ENCODE measurements at regions not wholly inside any gene's neighbourhood (a gene's known extent, or its start where the extent isn't known, plus 50 kb on each side); places are given as distances from the start of the nearest gene placed in this dataset.

DNA sequence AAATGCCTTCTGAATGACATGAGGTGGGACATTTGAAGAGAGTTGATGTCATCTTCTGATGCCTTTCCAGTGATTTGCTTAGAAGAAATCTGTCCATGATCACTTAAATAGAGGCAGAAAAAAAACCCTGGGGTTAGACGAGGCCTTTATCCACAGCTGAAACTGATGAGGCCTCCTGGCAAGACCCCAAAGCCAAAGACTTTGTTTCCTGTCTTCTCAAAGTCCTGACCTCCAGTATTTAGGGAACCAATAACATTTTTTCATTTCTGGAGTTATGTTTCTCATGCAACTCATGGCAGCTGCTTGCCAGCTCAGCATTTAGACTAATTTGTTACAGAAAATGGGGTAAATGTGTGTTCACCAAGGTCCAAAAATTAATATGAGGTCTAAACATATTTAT is 248.0 kb upstream of the PRDM1 start:
- no peak for DNase-seq

DNA sequence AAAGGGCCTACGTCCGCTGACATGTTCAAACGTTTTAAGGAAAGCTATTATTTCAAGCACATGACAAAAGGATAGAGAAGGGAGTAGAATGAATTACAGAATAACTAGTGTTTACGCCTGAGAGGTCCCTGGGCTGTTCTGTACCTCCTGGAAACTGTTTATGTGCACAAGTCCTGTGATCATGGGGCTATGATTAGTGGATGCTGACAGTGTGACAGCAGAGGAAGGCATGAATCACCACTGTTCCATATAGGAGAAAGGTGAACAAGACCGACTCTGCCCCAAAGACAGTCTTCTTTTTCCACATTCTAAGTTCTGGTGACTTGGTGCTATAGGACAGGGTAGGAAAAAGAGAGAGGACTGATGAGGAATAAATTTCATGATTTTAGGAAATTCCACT is 249.2 kb upstream of the PRDM1 start:
- DNase-seq, result no peak

DNA sequence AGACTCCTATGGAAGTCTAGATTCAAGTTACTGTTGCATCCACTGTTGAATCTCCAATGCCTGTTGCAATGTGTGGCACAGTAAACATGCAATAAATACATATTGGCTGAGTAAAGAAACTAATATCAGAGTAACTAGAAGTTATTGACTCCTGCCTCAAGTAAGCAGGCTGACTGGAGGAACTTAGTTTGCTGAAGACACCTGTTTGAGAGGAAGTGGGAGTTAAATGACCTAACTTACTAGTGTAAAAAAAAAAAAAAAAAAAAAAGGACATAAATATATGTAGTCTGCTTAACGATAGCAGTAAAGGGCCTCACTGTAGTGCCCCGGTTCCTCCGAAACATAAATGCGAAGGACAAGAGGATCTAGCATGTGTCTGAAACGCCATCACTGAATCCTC is 249.8 kb upstream of the PRDM1 start:
- DNase-seq, result no peak

DNA sequence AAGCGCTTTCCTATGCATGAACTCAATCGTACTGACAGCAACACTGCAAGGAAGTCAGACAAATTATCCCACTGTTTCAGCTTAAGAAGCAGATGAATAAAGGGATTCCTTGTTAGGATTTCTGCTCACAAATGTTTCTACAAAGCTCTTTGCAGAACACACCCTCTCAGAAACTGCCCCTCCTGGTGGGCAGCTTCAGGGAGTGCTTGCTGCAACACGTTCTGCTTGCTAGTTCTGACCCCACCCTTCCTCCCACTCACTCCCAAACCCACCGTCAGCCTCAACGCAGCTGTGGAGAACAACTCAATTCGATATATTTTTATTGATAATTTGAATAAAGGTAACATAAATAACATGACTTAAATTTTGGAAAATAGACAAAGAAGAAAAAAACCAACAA is 250.8 kb upstream of the PRDM1 start:
- DNase-seq, result no peak

DNA sequence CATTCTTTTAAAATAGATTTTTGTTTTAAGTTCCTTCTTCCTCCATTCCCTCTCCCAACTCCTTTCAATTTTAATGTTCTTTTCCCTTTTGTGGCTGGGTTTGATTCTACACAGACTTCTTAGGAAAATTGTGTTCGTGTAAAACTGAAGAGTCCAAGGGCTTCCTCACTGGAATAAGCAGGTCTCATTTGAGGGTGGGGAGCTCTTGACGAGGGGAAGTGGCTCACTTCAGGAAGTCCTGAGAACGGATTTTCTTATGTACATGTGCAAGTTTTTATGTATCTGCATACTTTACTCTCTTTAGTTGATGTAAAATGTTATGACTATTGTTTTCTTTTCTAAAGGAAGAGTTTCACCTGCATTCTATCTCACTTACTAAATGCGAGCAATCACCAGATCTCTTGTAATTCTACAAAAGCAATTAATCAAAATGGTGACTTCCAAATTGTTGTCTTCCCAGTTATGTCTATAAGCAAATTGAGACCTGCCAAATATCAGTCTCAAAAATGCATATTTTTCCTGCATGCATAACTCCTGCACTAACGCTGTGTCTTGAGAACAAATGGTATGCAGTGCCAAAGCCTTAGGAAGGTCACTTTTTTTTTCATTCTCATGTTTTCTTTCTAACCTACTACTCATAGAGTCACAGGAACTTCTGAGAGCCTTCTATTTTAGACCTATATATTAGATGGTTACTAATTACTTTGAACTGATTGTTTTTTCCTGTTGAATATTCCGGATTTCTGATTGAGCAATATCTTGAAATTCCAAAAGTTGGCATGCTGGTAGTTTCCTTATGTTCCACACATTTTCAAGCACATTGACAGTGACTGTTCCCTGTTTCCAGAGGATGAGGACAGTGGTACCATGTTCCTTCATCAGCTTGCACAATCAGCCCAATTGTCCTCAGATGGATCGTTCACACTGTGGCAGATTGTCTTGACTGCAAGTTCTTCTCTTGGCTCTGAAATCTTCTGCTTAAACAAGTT is 251.9 kb upstream of the PRDM1 start:
- no peak for DNase-seq

DNA sequence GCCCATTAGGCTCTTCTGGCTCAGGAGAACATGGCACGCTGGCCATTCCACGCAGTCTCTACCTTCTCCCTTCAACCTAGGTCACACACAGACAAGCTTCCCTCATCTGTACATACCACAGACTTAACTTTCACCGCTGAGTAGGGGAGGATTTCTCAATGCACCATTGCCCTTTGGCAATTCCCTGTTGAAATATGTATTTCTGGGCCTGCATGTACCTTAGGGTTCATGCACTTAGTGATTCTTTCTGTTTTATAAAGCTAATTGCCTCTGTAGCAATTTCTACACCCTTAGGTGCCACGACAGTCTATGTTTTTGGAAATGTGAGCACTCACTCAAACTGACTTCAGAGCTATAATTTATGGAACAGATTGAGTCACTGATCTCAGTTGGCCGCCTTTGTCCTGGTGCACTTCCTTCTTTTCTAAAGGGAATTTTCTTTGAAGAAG is 253.8 kb upstream of the PRDM1 start:
- DNase-seq, result no peak

DNA sequence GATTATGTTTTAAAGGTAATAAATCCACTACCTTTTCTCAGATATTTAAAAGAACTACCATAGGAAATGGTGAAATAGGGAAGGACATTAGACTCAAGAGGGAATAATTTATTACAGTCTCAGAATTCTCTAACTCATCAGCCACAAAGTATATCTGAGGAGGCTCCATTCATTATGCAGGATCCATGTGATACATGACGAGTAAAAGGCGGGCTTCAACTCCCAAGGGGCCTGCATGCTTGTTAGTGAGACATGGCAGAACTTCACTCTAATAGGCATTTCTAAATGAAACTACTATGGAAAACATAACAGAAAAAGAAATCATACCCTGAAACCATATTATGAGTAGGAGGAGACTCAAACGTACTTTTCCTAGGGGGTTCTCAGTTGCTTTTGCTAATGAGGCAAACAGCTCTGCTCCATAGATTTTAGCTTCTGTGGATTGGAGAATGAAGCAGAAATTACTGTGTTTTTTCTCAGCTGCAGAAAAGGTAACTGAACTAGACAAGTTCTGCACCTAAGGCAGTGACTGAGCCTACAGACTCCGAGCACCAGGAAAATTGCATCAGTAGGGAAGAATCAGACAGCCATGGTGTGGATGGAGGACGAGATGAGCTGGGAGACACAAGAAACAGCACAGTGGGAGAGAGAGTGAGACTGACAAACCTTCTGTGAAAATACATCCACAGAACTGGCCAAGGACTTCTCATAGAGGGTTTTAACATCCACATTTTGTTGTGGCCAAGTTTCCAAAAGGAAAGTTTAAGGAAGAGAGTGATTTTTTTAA is 254.6 kb upstream of the PRDM1 start:
- no peak for DNase-seq

DNA sequence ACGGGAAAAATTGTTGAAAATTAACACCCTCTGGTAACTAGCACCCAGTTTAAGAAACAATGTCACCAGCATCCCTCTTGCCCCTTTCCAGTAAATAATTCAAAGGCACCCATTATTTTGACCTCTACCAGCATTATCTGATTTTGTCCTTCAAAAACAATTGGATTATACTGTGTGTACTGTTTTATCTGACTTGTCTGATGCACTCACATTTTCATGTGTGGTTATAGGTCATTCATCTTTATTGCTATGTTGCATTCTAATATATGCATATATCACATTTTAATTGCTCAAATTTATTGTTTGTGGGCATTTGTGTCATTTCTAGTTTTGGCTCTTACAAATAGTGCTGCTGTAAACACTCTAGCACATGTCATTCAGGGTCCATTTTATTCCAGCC is 260.9 kb upstream of the PRDM1 start:
- DNase-seq, result no peak

DNA sequence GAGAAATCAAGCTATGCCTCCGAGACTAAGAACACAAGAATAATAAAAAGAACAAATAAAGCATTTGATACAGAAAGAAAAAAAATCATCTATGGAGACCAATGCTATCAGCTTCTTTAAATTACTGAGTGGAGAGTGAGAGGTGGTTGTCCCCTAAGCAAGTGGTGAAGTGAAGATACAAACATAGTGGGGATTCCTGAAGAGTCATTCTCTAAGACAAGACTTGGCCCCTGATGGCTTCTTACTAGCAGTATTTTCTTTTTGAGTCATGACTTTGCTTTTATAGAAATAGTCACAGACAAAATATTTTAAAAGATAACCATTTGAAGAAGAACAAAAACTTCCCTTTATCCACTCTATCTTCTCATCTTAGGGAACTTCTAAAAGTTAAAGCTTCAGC is 261.4 kb upstream of the PRDM1 start:
- no peak for DNase-seq

DNA sequence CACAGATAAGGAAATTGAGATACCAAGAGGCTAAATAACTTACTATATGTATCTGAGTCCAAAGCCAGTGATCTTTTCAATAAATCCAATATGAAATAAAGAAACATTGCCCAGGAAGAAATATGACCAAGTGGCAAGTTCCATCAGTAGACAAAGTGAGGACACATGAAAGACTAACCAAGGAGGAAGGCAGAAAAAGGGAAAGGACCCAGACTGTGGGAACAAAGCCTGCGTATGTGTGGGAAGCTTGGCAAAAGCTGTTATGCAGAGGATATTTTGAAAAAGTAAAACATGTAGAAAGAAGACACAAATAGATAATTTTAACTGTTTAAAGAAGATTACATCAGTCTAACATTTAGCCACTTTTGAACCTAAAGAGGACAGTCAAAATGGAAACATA is 264.4 kb upstream of the PRDM1 start:
- no peak for DNase-seq

DNA sequence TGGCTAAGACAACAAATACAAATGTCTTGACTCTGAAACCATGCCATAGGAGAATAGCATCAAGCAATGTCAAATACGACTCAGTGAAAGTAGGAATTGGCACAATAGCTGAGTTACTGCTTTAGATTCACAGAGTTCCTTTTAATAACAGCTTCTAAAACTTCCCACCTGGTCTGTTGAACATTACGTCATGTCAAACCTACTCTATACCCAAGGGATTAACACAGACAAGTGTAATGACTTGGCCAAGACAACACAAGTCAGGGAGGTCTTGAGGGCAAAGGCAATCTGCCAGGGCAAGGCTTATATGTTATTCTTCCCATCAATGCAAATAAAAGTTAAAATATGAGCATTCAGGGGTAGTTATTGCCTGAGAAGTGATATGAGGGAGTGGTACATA is 265.1 kb upstream of the PRDM1 start:
- DNase-seq, result no peak

DNA sequence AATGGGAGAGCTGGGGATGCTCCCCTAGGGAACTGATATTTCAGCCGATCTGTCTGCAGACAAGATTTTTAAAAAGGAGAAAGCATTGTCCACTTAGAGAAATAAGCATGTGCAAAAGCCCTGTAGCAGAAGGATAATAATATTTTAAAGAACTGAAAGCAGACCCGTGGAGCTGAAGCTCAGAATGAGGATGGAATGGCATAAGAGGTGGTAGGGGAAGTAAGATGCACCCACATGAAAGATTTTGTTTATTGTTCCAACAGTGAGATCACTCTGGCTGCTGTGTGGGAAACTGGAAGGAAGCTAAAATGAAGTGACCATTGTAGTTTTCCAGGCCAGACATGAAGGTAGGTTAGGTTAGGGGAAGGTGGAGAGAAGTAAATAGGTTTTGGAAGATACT is 266.4 kb upstream of the PRDM1 start:
- no peak for DNase-seq

DNA sequence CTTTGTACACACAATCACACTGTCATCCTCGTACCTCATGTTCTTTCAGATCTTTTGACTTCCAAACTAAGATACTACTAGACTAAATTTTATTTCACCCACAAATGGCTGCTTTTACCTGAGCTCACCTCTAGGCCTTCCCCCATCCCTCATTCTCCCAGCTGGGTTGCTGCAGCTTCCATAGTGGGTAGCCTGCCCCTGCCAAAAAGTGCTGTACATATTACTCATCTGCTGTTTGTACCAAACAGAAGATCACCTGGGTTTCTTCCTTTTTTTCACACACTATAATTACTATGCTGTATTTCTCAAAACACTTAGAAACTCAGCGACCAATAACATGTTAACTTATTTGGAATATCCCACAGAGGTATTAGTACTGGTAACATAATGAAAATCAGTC is 267.6 kb upstream of the PRDM1 start:
- no peak for DNase-seq

DNA sequence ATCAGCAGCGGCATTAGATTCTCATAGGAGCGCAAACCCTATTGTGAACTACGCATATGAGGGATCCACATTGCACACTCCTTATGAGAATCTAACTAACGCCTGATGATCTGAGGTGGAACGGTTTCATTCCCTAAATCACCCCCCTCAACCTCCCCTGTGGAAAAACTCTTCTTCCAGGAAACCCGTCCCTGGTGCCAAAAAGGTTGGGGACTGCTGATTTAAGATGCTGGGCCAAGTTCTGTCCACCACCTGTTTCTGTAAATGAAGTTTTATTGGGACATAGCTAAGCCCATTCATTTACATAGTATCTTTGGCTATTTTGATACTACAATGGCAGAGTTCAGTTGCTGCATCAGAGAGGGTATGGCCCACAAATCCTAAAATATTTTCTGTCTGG is 268.2 kb upstream of the PRDM1 start:
- DNase-seq, result no peak

DNA sequence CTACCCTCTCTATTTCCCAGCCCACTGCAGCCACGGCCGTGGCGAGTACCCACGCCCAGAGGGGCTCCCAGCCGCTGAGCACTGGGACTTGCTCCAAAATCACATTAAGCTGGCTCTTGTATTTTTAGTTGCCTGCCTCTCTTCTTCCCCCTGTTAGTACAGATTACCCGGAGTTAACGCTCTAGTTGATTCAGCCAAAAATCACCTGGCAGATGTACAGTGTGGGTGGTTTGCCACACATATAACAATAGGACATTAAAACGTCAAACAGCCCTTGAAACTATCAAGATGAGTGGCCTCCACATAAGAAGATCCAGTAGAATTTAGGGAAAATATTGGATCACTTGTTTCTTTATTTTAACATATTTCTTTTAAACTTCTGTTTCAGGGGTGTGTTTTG is 268.8 kb upstream of the PRDM1 start:
- DNase-seq, result no peak

DNA sequence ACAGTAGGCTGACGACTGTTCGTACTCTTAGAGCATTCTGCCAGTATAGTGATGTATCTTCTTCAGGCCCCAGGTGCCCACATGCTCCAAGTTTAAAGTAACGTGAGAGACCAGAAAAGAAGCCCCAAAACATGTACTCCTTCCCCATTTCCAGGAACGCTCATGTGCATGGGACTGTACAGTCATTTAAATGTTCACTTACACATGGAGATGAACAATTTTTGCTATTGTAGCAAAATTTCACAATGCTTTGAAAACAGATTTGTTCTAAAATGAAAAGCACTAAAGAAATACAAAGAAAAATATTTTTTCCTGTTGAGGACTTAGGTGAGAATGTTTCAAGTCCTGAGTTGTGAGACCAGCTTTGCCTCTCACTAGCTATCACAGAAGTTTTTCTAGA is 269.3 kb upstream of the PRDM1 start:
- no peak for DNase-seq

DNA sequence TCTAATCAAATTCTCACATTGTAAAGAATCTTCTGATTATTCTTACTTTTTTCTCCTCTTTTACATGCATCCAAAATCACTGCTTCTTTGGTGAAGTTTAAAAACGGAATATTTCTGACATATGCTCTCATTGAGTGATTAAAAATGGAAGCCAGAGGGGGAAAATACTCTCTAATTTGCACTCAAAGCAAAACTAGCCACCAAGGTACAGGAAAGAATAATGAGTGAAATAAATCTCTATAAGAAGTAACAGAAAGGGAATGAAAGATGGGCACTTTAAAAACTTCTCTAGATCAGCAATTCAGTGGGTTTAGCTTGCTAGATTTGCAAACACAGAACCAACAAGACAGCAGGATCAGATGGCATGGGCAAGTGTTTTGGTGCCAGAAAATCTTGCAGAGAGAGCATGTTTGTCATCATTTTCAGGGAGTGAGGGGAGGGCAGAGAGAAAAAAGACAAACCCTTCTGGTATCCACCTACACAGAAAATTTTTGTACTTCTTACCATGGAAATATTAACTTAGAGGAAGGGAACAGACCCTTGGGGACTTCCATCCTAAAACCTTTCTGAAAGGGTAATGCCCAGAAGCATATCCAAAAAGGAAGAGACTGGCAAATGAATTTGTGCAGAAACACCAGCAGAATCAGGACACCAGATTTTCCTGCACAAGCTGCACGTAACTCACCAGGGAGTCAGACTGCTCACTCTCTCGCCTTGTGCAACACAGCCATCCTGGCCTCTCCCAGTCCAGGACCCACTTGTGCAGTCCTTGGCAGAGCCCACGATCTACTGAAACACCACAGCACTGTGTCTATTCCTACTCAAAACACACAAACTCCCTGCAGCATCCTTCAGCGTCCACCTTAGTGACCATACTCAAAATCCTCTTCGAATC is 270.2 kb upstream of the PRDM1 start:
- no peak for DNase-seq

DNA sequence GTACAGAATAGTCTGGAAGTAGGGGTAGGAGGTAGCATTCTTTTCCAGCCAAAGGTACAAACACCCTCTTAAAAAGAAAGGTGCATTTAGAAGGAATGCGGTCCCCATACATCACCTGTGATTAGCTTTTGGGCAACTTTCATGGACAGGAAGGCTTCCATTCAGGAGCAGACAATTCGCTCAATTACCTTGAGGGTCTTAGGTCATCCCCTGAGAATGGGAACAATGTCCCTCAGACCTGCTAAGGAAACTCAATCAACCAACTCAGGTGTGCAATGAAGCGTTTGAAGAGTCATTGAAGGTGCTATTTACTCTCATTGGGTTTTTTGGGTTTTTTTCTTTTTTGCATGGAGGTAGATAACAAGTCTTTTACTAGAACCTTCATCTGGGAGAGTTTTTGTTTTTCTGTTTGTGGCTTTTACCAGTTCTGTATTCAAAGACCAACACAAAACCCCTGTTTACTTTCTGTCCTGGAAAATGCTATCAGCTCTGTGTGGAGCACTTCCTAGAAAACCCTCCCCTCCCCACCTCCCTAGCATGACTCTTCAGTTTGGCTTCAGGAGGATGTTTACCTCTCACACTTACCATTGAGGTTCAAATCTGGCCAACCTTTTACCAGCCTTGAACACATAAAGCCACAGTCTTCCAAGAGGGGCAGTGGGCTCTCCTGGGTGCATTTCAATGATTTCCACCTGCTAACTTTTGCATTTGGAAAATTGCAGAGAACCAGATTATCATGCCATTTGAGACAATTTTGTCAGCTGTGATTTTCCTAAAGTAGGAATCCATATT is 271.2 kb upstream of the PRDM1 start:
- DNase-seq, result no peak

DNA sequence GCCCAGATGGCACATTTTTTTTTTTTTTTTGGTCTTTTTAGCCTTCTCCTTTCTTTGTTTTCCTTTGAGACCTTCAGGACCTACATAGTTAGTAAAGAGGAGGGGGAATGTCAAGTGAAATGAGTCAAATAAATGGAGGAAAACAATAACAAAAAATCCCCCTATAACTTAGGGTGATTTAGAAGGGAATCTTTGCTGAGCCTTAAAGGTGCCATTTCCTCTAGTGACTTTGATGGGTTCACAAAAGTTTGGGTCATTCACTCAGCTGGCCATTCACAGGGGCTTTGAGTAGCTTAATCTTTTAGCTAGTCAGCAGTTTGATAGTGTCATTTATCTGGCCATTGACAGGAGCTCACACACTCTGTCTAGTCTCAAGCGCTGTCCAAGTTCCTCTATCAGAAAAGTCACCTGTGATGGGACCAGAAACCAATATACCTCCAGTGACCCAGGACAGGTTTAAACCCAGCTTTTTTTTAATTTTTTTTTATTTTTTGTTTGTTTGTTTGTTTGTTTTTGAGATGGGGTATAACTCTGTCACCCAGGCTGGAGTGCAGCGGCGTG is 275.1 kb upstream of the PRDM1 start:
- DNase-seq, result no peak

DNA sequence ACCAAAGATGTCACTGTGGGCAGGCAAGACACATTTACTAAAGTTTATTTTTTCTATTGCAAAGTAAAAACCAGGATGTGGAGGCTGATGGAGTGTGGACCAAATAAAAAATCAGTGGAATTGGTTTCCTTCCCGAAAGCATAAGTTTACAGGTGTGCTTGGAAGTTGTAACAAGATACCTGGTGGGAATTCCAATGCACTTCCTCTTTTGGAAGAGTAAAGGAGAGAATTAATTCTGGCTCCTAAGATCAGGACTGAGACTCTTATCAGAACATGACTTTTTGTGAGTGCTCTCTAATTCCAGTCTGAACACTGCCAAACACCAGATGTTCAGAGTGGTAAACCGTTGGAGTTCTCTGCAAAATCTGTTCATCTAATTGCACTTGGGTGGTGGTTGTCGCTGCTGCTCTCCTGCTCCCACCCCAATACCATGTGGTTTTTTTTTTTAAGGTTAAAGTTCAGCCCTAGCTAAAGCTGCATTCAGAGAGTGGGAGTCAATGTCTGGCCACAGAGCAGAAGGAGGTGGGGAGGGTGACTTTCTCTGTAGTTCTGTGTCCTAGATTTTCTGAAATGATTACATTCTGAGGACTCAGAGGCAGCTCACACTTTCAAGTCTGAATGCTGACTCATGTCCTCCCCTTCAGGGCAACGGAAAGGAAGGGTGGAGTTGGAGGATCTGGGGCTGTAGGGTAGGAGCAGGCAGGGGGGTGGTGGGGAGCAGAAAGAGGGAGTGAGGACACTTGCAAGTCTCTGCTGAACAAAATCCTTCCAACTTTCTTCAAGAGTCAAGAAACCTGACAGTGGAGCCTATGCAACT is 275.8 kb upstream of the PRDM1 start:
- DNase-seq, result no peak

DNA sequence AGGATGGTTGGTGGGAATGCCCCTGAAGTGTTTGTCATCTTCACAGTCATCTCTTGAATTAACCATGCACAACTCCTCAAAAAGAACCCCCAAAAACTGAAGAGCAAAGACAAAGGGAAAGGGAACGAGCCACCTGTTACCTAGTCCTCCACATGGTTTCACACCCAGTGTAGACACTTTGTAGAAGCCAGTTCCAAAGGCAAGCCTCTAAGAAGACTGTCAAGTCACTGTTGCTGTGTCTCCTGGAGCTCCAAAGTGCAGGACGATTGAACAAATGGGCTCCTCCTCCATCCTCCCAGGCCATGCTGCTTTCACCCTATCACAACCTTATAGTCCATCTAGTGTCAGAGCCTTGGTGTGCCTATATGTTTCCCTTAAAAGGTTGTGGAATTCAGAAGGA is 277.6 kb upstream of the PRDM1 start:
- DNase-seq, result no peak

Data from GOT3 (cell line).